H1 (cell line): ENCODE measurements at regions not wholly inside any gene's neighbourhood (a gene's known extent, or its start where the extent isn't known, plus 50 kb on each side); places are given as distances from the start of the nearest gene placed in this dataset.

ENCODE experiments used
- CHD2 ChIP-seq: IDR thresholded peaks from 2 replicates; pipeline ENCODE4 v1.6.1; 2012; ENCODE audit warnings: low read length, improper control_type of control experiment
- HDAC6 ChIP-seq: IDR thresholded peaks from one replicate; pipeline ENCODE4 v1.7.1; 2012; ENCODE audit warnings: low read depth, mild to moderate bottlenecking, inconsistent platforms, low read length, moderate library complexity
- JUND ChIP-seq: IDR thresholded peaks from 2 replicates; pipeline ENCODE4 v1.6.1; 2011; ENCODE audit warnings: mild to moderate bottlenecking, improper control_type of control experiment, low read length
- MAFK ChIP-seq: IDR thresholded peaks from 2 replicates; pipeline ENCODE4 v1.6.1; 2012; ENCODE audit warnings: low read depth, mild to moderate bottlenecking, improper control_type of control experiment, low read length
- NANOG ChIP-seq: IDR thresholded peaks from 2 replicates; pipeline ENCODE4 v1.6.1; 2011; ENCODE audit warnings: low read length, low read depth, mild to moderate bottlenecking, inconsistent platforms; ENCODE audit not compliant: insufficient read depth, poor library complexity, severe bottlenecking
- POLR2AphosphoS5 ChIP-seq: IDR thresholded peaks from 2 replicates; pipeline ENCODE4 v1.6.1; 2011; ENCODE audit warnings: low read depth, low read length
- SAP30 ChIP-seq: fragments of 300-600 bp; sonication (generic); IDR thresholded peaks from 2 replicates; pipeline ENCODE4 v1.7.1; 2012; ENCODE audit warnings: low read length, moderate library complexity, mild to moderate bottlenecking, inconsistent platforms; ENCODE audit not compliant: insufficient read depth, insufficient replicate concordance
- SIN3A ChIP-seq, 2 experiments: IDR thresholded peaks in 1 of 2; conservative IDR thresholded peaks in 1 of 2; 2 replicates each; pipeline ENCODE4 v1.6.1; 2011 to 2012; ENCODE audit warnings: low read length in 2 of 2, improper control_type of control experiment in 1 of 2, low read depth in 1 of 2, mild to moderate bottlenecking in 1 of 2
- SP2 ChIP-seq: IDR thresholded peaks from 2 replicates; pipeline ENCODE4 v1.6.1; 2012; ENCODE audit warnings: mild to moderate bottlenecking, low read length, inconsistent platforms
- TF ChIP-seq, protein P1 (sequence below): fragments of 300-600 bp; sonication (generic); IDR thresholded peaks from 2 replicates; pipeline ENCODE4 v1.7.1; 2012; ENCODE audit warnings: low read length, moderate library complexity, mild to moderate bottlenecking, inconsistent platforms; ENCODE audit not compliant: insufficient replicate concordance
- TF ChIP-seq, protein P2 (sequence below): IDR thresholded peaks from 2 replicates; pipeline ENCODE4 v1.6.1; 2011; ENCODE audit warnings: low read depth, mild to moderate bottlenecking, low read length; ENCODE audit not compliant: insufficient read depth

DNA sequence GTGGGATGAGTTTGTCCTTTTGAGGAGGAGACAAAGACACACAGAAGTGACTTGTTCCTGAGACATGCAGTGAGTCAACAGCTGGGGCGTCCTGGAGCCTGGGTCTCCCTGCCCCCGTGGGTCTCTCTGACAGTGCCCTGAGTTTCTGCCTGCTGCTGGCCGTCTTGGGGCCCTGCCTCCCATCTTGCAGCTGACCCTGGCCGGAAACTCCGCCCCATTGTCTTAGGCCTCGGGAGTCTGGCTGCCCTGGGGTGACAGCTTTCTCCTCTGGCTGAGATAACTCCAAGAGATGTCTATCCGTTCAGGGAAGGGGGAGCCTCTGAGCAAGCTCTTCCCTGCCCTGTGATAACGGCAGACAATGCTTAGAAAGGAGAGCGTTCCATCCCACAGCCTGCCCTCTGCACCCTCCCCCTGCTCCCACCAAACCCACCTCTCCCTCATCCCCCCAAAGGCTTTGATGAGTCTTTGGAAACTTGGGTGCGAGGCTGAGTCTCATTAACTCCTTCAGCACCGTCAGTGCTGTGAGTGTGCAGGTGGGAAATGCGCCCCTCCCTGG, 69.5 kb upstream of the PODXL start (continued):
- TF ChIP-seq, protein P1, sequence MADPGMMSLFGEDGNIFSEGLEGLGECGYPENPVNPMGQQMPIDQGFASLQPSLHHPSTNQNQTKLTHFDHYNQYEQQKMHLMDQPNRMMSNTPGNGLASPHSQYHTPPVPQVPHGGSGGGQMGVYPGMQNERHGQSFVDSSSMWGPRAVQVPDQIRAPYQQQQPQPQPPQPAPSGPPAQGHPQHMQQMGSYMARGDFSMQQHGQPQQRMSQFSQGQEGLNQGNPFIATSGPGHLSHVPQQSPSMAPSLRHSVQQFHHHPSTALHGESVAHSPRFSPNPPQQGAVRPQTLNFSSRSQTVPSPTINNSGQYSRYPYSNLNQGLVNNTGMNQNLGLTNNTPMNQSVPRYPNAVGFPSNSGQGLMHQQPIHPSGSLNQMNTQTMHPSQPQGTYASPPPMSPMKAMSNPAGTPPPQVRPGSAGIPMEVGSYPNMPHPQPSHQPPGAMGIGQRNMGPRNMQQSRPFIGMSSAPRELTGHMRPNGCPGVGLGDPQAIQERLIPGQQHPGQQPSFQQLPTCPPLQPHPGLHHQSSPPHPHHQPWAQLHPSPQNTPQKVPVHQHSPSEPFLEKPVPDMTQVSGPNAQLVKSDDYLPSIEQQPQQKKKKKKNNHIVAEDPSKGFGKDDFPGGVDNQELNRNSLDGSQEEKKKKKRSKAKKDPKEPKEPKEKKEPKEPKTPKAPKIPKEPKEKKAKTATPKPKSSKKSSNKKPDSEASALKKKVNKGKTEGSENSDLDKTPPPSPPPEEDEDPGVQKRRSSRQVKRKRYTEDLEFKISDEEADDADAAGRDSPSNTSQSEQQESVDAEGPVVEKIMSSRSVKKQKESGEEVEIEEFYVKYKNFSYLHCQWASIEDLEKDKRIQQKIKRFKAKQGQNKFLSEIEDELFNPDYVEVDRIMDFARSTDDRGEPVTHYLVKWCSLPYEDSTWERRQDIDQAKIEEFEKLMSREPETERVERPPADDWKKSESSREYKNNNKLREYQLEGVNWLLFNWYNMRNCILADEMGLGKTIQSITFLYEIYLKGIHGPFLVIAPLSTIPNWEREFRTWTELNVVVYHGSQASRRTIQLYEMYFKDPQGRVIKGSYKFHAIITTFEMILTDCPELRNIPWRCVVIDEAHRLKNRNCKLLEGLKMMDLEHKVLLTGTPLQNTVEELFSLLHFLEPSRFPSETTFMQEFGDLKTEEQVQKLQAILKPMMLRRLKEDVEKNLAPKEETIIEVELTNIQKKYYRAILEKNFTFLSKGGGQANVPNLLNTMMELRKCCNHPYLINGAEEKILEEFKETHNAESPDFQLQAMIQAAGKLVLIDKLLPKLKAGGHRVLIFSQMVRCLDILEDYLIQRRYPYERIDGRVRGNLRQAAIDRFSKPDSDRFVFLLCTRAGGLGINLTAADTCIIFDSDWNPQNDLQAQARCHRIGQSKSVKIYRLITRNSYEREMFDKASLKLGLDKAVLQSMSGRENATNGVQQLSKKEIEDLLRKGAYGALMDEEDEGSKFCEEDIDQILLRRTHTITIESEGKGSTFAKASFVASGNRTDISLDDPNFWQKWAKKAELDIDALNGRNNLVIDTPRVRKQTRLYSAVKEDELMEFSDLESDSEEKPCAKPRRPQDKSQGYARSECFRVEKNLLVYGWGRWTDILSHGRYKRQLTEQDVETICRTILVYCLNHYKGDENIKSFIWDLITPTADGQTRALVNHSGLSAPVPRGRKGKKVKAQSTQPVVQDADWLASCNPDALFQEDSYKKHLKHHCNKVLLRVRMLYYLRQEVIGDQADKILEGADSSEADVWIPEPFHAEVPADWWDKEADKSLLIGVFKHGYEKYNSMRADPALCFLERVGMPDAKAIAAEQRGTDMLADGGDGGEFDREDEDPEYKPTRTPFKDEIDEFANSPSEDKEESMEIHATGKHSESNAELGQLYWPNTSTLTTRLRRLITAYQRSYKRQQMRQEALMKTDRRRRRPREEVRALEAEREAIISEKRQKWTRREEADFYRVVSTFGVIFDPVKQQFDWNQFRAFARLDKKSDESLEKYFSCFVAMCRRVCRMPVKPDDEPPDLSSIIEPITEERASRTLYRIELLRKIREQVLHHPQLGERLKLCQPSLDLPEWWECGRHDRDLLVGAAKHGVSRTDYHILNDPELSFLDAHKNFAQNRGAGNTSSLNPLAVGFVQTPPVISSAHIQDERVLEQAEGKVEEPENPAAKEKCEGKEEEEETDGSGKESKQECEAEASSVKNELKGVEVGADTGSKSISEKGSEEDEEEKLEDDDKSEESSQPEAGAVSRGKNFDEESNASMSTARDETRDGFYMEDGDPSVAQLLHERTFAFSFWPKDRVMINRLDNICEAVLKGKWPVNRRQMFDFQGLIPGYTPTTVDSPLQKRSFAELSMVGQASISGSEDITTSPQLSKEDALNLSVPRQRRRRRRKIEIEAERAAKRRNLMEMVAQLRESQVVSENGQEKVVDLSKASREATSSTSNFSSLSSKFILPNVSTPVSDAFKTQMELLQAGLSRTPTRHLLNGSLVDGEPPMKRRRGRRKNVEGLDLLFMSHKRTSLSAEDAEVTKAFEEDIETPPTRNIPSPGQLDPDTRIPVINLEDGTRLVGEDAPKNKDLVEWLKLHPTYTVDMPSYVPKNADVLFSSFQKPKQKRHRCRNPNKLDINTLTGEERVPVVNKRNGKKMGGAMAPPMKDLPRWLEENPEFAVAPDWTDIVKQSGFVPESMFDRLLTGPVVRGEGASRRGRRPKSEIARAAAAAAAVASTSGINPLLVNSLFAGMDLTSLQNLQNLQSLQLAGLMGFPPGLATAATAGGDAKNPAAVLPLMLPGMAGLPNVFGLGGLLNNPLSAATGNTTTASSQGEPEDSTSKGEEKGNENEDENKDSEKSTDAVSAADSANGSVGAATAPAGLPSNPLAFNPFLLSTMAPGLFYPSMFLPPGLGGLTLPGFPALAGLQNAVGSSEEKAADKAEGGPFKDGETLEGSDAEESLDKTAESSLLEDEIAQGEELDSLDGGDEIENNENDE: no peak
- TF ChIP-seq SP2: no peak
- no peak for TF ChIP-seq CHD2
- TF ChIP-seq POLR2AphosphoS5: no peak
- TF ChIP-seq JUND: no peak
- no peak for TF ChIP-seq MAFK
- no peak for TF ChIP-seq SAP30
- TF ChIP-seq NANOG: no peak
- TF ChIP-seq SIN3A (conservative IDR thresholded peaks at IDR 0.05 in 1 of 2, IDR thresholded peaks at IDR 0.05 in 1 of 2; ENCODE audit: low read depth in 1 of 2, low read length in 2 of 2): peak; percentile 56 to 76; a peak in 1 of 4 replicates
- TF ChIP-seq HDAC6: no peak
- TF ChIP-seq, protein P2, sequence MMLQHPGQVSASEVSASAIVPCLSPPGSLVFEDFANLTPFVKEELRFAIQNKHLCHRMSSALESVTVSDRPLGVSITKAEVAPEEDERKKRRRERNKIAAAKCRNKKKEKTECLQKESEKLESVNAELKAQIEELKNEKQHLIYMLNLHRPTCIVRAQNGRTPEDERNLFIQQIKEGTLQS: no peak
